ENCODE measurements at regions not wholly inside any gene's neighbourhood (a gene's known extent, or its start where the extent isn't known, plus 50 kb on each side); places are given as distances from the start of the nearest gene placed in this dataset.

DNA sequence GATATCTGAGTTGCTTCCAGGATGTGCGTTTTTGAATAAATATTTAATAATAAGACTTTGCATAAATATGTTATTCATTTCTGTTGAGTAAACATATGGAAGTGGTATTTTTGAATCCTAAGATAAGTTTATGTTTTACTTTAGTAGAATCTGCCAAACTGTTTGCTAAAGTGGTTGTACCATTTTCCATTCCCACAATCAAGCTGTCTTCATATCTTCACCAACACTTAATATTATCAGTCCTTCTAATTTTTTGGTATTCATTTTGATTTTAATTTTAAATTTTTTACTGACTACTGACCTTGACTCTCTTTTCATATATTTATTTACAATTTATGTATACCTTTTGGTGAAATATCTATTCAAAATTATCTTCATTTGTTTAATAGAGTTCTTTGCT is 293.9 kb upstream of the PTCHD4 start:
- Histone ChIP-seq H2AFZ (ENCODE audit: low read depth, low read length, poor library complexity, severe bottlenecking) (no peak overlapping the region), H3K27ac (ENCODE audit: low read depth, low read length) (no peak overlapping the region), H3K36me3 (ENCODE audit: control insufficient read depth in 1 of 2, insufficient read depth in 2 of 2, low read length in 2 of 2) (no peaks in the 10 kb centered on the region), H4K20me1 (ENCODE audit: insufficient read depth) (no peaks in the 10 kb centered on the region), H3K4me2 (ENCODE audit: low read length) (no peak overlapping the region), H3K79me2 (ENCODE audit: insufficient read depth, low read length) (no peaks in the 10 kb centered on the region), H3K9me3 (ENCODE audit: control insufficient read depth in 1 of 2, insufficient read depth in 1 of 2, low read depth in 1 of 2, low read length in 2 of 2) (peaks cover 0 to 4% of the 10 kb centered on the region in 2 experiments; a peak in 2 of 4 replicates), H3K9me2 (ENCODE audit: insufficient read depth) (0 out of 2 replicates have a peak, but pooled peaks cover 3% of the 10 kb centered on the region), H3K4me1 (ENCODE audit: control insufficient read depth in 1 of 2, insufficient read depth in 2 of 2, low read length in 2 of 2) (no peaks in the 10 kb centered on the region), H3K9ac (ENCODE audit: low read length) (no peak overlapping the region), H3K27me3 (ENCODE audit: insufficient read depth, low read length) (no peaks in the 10 kb centered on the region), H3K4me3 (replicated peaks in 1 of 2; ENCODE audit: low read depth in 1 of 2, low read length in 2 of 2) (no peak overlapping the region)
- no TSS peak for BruUV-seq (replicated peaks)
- ATAC-seq (no peak), DNase-seq (ENCODE audit: low read depth, low spot score) (no peak)
- ChIA-PET CTCF (no interaction called here), POLR2A (no interaction called here), RAD21 (ENCODE audit: low non-redundant PET in 1 of 2, low total read pairs in 2 of 2, uncharacterized antibody in 2 of 2, unreplicated experiment in 2 of 2) (no interaction called here)
- TF ChIP-seq POLR2A (IDR thresholded peaks at IDR 0.05; ENCODE audit: borderline replicate concordance, extremely low read depth, insufficient read depth, insufficient read length) (no peak), EZH2phosphoT487 (IDR thresholded peaks at IDR 0.05; ENCODE audit: borderline replicate concordance) (no peak), ELF1 (IDR thresholded peaks at IDR 0.05; ENCODE audit: borderline replicate concordance, low read depth) (no peak), SP1 (IDR thresholded peaks at IDR 0.05; ENCODE audit: low read depth) (no peak), RAD21 (IDR thresholded peaks at IDR 0.05; ENCODE audit: low read depth) (no peak)
- TF ChIP-seq, protein P1, sequence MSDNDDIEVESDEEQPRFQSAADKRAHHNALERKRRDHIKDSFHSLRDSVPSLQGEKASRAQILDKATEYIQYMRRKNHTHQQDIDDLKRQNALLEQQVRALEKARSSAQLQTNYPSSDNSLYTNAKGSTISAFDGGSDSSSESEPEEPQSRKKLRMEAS (IDR thresholded peaks at IDR 0.05), result no peak
- TF ChIP-seq, protein P2, sequence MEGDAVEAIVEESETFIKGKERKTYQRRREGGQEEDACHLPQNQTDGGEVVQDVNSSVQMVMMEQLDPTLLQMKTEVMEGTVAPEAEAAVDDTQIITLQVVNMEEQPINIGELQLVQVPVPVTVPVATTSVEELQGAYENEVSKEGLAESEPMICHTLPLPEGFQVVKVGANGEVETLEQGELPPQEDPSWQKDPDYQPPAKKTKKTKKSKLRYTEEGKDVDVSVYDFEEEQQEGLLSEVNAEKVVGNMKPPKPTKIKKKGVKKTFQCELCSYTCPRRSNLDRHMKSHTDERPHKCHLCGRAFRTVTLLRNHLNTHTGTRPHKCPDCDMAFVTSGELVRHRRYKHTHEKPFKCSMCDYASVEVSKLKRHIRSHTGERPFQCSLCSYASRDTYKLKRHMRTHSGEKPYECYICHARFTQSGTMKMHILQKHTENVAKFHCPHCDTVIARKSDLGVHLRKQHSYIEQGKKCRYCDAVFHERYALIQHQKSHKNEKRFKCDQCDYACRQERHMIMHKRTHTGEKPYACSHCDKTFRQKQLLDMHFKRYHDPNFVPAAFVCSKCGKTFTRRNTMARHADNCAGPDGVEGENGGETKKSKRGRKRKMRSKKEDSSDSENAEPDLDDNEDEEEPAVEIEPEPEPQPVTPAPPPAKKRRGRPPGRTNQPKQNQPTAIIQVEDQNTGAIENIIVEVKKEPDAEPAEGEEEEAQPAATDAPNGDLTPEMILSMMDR (IDR thresholded peaks at IDR 0.05 in 2 of 3, conservative IDR thresholded peaks at IDR 0.05 in 1 of 3; ENCODE audit: borderline replicate concordance in 1 of 3, insufficient read depth in 1 of 3, low read depth in 2 of 3, low read length in 2 of 3), result no peak
- intact Hi-C loops (cut with micrococcal nuclease), result no loop called here

DNA sequence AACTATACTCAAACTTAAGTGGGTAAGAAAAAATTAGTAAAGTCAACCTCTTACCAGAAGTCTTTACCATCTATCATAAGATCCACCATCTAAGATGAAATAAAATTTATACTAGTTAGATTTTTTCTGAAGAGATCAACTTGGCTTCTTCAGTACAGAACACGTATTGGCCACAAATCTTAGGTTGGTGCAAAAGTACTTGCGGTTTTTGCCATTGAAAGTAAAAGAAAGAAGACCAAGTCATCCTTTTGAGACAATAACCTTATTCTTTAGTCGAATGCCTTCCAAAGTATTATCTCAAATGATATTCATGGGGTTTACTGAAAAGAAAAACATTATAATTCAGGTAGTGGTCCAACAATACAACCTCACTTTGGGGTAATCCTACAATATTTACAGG is 292.6 kb upstream of the PTCHD4 start:
- H4K20me1 ChIP-seq (ENCODE audit: insufficient read depth), result no peaks in the 10 kb centered on the region
- ChIA-PET CTCF (no interaction called here), RAD21 (ENCODE audit: low non-redundant PET in 1 of 2, low total read pairs in 2 of 2, uncharacterized antibody in 2 of 2, unreplicated experiment in 2 of 2) (no interaction called here), POLR2A (no interaction called here)
- DNase-seq (ENCODE audit: low read depth, low spot score), result no peak
- no peak for ATAC-seq
- 0 out of 2 replicates have a peak, but pooled peaks cover 3% of the 10 kb centered on the region for H3K9me2 ChIP-seq (ENCODE audit: insufficient read depth)
- H3K4me1 ChIP-seq (ENCODE audit: control insufficient read depth in 1 of 2, insufficient read depth in 2 of 2, low read length in 2 of 2), result no peaks in the 10 kb centered on the region
- BruUV-seq (replicated peaks), result no TSS peak
- H3K27me3 ChIP-seq (ENCODE audit: insufficient read depth, low read length), result no peaks in the 10 kb centered on the region
- H3K27ac ChIP-seq (ENCODE audit: low read depth, low read length), result no peak overlapping the region
- no peak overlapping the region for H3K4me2 ChIP-seq (ENCODE audit: low read length)
- H3K36me3 ChIP-seq (ENCODE audit: control insufficient read depth in 1 of 2, insufficient read depth in 2 of 2, low read length in 2 of 2), result no peaks in the 10 kb centered on the region
- TF ChIP-seq SIN3A (IDR thresholded peaks at IDR 0.05; ENCODE audit: low read depth) (no peak), SRF (IDR thresholded peaks at IDR 0.05; ENCODE audit: low read depth) (no peak), SP1 (IDR thresholded peaks at IDR 0.05; ENCODE audit: low read depth) (no peak), ZNF274 (IDR thresholded peaks at IDR 0.05; ENCODE audit: low read depth, low read length) (no peak), CBX3 (IDR thresholded peaks at IDR 0.05; ENCODE audit: low read depth) (no peak), EZH2phosphoT487 (IDR thresholded peaks at IDR 0.05; ENCODE audit: borderline replicate concordance) (no peak), ELF1 (IDR thresholded peaks at IDR 0.05; ENCODE audit: borderline replicate concordance, low read depth) (no peak), FOSL1 (IDR thresholded peaks at IDR 0.05; ENCODE audit: low read depth) (no peak), POLR2A (IDR thresholded peaks at IDR 0.05; ENCODE audit: borderline replicate concordance, extremely low read depth, insufficient read depth, insufficient read length) (no peak), YY1 (IDR thresholded peaks at IDR 0.05; ENCODE audit: extremely low read depth, insufficient replicate concordance, low read depth, low read length) (no peak), RAD21 (IDR thresholded peaks at IDR 0.05; ENCODE audit: low read depth) (no peak), EZH2 (IDR thresholded peaks at IDR 0.05) (no peak)
- TF ChIP-seq, protein P2 (IDR thresholded peaks at IDR 0.05 in 2 of 3, conservative IDR thresholded peaks at IDR 0.05 in 1 of 3; ENCODE audit: borderline replicate concordance in 1 of 3, insufficient read depth in 1 of 3, low read depth in 2 of 3, low read length in 2 of 3), result no peak
- TF ChIP-seq, protein P3, sequence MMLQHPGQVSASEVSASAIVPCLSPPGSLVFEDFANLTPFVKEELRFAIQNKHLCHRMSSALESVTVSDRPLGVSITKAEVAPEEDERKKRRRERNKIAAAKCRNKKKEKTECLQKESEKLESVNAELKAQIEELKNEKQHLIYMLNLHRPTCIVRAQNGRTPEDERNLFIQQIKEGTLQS (IDR thresholded peaks at IDR 0.05), result no peak
- H3K9me3 ChIP-seq (ENCODE audit: control insufficient read depth in 1 of 2, insufficient read depth in 1 of 2, low read depth in 1 of 2, low read length in 2 of 2), result peaks cover 0 to 4% of the 10 kb centered on the region in 2 experiments; a peak in 2 of 4 replicates
- no peak overlapping the region for H3K9ac ChIP-seq (ENCODE audit: low read length)
- H3K4me3 ChIP-seq (replicated peaks in 1 of 2; ENCODE audit: low read depth in 1 of 2, low read length in 2 of 2), result no peak overlapping the region
- H3K79me2 ChIP-seq (ENCODE audit: insufficient read depth, low read length), result no peaks in the 10 kb centered on the region
- no peak overlapping the region for H2AFZ ChIP-seq (ENCODE audit: low read depth, low read length, poor library complexity, severe bottlenecking)
- intact Hi-C loops (cut with micrococcal nuclease), result no loop called here
